Activated CD8-positive, alpha-beta memory T cell treated with anti-CD3 and anti-CD28 coated beads, Interleukin-2, amount 50 U/mL, for 24 hours (primary cell): ENCODE measurements at regions not wholly inside any gene's neighbourhood (a gene's known extent, or its start where the extent isn't known, plus 50 kb on each side); places are given as distances from the start of the nearest gene placed in this dataset.
"Not testable (repeated sequence)": the region's sequence is repeated elsewhere in the genome, so short reads cannot be mapped to it uniquely, and the experiment has no call there.

Experiments used
- DNase-seq: peaks from one replicate; pipeline ENCODE4 v3.0.0-alpha.2; 2020; ENCODE audit errors: extremely low read depth

DNA sequence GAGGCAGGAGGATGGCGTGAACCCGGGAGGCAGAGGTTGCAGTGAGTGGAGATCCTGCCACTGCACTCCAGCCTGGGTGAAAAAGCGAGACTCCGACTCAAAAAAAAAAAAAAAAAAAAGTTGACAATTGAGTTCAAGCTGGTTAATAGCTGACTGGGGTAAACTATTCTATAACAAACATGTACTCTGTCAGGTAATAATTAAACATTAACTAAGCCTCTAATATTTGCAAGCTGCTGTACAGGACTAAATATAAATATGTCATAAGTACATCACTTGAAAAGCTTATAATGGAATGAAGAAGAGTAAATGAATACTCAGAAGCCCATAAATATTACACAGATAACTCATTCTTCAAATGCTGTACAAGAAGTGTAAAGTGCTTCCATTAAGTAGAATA, 190.4 kb upstream of the CRIM1 start:
- no peak for DNase-seq

DNA sequence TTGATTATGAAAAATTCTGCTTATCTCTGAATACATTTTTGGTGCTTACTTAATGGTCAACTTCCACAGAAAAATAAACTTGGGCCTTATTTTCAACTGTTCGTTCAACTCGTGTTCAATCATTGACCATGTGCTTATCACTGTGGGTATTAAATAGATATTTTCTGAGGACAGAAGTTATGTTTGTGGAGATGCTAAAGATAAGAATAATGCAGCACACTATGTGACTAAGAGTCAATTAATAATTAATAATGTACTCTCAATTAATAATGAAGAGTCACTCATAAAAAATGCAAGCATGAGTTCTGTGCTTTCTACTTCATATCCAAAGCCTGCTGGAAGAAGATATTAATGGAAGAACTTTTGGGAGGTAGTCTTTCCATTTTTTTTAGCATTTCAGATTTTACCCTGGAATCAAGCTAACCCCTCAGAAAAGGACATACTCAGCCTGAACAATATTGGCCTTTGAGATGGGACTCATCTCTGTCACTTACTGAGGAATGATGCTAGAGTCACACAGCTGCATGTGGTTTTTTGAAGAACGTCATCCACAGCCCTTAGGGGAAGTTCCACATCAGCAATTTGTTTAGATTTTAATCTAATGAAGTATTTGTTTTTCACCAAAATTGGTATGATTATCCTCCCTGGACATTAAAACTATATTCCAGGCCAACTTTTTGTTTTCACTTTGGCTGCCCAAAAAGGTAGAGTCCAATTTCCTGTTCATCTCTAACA, 191.9 kb upstream of the CRIM1 start:
- DNase-seq = no peak

DNA sequence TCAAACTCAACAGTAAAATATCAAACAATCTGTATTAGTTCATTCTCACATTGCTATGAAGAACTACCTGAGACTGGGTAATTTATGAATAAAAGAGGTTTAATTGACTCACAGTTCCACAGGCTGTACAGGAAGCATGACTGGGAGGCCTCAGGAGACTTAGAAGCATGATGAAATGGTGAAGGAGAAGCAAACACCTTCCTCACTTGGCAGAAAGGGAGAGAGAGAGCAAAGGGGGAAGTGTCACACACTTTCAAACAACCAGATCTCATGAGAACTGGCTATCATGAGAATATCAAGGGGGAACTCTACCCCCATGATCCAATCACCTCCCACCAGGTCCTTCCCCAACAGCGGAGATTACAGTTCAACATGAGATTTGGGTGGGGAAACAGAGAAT, 198.5 kb upstream of the CRIM1 start:
- DNase-seq = not testable (repeated sequence)

DNA sequence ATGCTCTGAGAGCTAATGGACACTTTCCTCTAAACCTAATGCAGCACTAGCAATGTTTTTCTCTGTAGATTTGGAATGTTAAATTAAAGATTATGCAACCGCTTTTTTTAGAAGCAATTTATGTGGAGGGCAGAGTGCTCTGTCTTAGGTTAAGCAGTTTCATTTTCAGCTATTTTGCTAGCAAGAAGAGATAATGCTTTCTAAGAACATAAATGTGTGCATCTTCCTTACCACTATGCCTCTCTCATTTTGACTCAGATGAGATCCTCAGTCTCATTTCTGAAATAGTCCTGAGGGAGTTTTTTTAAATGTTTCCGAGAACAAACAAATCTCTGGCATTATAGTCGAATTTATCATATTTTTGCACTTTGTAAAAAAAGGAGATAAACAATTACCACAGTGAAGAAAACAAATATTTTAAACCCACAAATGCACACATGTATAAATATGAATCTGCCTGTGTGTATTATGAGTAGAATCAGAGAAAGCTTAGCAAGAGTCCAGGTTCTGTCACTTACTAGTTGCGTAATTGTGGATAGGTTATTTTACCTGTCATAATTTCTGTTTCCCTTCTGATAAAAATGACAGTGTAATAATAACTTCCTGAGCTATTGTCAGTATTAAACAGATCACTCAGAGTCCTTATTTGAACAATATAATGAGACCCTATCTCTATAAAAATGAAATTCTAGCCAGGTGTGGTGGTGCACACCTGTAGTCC, 207.7 kb upstream of the CRIM1 start:
- DNase-seq = no peak

DNA sequence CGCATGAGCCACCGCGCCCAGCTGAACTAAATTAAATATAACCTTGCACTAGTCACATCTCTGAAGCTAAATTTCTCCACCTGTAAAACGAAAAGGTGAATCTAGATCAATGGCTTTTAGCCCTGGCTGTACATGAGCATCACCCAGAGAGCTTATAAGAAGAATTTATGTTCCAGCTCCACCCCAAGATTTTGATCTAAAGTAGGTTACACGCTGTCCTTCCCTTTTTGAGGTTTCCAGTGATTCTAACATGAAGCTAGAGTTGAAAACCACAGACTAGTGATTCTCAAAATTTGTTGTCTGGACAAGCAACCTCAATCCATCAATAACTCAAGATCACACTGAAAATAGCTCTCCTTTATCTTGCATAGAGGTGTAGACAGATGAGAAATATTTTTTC, 208.8 kb upstream of the CRIM1 start:
- DNase-seq = no peak

DNA sequence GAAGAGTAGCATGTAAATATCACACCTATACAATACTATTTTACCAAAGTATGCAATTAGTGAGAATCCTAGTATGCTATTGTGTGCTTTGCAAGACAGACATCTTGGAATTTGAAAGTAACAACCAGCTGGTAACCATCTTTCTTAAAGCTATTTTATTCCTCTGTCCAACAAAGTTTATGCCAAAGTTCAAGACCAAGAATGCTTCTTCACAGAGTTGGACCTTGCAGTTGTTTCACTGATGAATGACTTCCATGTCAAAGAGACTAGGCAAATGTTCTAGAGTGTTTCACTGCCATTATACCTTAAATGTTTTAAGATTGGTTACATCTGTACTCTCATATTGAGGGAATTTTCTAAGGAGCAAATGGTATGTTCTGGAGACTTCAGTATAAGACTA, 215.2 kb upstream of the CRIM1 start:
- no peak for DNase-seq

DNA sequence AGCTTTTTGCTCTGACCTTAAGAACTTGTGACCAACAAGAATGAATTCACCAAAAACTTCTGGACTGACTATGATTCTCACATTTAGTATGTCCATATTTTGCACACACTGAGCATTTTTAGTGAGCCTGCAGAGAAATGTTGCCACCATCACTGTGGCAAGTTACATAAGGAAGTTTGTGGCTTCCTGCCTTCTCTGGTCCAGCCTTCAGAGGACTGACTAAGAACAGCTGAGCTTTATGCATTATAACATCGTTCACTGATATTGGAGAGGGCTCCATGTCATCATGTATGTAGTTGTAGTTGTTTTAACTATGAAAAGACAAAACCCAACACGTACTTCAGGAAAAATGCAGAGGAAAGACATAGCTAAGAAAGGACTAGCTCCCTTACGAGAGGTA, 218.0 kb upstream of the CRIM1 start:
- no peak for DNase-seq

DNA sequence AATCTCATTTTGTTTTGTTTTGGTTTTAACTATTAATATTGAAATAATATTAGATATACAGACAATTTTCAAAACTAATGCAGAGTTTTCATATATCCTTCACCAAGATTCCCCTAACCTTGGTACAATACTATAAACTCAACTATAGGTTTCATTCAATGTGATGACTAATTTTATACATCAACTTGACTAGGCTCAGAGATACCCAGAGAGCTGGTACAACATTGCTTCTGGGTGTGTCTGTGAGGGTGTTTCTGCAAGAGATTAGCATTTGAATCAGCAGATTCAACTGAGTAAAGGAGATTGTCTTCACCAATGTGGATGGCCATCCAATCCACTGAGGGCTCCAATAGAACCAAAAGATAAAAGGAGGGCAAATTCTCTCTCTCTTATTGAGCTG, 221.3 kb upstream of the CRIM1 start:
- no peak for DNase-seq

DNA sequence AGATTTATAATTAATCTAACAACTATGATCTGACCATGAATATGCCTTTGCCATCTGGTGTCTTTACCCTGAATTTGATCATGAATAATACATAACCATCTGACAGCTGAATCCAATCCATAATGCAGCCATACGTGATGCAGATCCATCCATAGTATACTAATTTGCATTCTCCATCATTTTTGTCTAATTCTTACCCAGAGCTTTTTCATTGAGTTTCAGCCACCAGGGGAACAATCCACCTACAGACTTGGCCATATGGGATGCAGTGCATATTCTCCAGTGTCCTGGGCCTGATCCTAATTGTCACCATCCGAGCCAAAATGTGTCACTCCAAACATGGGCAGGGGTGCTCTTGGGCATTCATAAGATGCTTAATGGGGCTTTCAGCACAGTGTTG, 227.2 kb upstream of the CRIM1 start:
- DNase-seq = no peak

DNA sequence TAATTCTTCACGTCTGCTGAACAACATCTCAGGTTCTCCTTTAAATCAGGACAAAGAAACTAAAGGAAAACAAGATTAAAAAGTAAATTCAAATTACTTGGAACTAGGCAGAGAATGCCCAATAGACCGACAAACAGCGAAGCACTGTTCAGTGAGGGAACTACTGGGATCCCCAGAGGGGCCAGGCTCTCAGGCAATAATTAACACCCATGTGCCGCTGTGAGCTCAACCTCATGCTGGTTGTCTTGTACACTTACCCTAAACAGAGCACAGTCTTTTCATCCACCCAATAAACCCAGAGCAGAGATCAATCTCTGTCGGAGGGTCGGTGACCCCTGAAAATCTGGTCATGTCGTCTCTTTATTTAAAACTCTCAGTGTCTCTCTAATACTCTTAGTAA, 229.9 kb upstream of the CRIM1 start:
- no peak for DNase-seq

DNA sequence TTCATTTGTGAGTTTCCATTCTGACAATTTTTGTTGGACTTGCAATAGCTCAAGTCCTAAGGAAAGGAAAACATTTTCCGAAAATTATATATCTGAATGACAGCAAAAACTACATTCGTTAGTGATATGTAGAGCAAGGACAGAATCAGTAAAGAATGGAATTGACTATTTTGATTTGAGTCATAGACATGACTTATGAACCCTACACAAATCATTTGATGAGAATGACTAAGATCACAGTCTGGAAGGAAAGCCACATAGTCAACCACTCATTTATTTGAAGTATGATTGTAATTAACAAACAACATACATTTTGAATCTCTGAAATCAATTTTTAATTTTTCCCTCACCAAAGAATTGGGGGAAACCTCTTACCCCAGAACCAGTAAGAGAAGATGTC, 231.6 kb upstream of the CRIM1 start:
- DNase-seq = no peak

DNA sequence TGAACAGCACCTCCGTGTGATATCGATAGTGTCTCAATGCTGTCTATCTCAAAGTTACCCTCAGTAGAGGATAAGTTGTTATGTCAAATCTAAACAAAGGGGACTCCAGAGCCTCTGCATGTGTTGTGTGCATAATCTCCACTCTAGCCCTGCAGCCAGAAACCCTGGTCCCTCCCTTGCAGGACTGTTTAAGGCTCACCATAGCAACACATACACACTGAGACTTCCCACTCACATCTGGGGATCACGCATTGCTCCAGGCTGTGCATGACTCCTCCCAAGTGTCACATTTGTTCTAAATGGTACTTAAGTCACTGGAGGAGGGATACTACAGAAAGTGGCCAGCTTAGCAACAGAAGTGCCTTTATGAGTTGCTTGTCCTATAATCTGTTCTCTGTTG, 258.6 kb upstream of the CRIM1 start:
- no peak for DNase-seq

DNA sequence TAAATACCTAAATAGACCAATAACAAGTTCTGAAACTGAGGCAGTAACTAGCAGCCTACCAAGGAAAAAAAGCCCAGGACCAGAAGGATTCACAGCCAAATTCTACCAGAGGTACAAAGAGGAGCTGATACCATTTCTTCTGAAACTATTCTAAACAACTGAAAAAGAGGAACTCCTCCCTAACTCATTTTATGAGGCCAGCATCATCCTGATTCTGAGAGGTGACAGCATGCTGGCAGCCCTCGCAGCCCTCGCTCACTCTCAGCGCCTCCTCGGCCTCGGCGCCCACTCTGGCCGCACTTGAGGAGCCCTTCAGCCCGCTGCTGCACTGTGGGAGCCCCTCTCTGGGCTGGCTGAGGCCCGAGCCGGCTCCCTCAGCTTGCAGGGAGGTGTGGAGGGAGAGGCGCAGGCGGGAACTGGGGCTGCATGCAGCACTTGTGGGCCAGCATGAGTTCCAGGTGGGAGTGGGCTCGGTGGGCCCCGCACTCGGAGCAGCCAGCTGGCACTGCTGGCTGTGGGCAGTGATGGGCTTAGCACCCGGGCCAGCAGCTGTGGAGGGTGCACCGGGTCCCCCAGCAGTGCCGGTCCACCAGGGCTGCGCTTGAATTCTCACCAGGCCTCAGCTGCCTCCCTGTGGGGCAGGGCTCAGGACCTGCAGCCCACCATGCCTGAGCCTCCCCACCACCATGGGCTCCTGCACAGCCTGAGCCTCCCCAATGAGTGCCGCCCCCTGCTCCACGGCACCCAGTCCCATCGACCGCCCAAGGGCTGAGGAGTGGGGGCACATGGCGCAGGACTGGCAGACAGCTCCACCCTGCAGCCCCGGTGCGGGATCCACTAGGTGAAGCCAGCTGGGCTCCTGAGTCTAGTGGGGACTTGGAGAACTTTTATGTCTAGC, 263.5 kb upstream of the CRIM1 start:
- DNase-seq = not testable (repeated sequence)

DNA sequence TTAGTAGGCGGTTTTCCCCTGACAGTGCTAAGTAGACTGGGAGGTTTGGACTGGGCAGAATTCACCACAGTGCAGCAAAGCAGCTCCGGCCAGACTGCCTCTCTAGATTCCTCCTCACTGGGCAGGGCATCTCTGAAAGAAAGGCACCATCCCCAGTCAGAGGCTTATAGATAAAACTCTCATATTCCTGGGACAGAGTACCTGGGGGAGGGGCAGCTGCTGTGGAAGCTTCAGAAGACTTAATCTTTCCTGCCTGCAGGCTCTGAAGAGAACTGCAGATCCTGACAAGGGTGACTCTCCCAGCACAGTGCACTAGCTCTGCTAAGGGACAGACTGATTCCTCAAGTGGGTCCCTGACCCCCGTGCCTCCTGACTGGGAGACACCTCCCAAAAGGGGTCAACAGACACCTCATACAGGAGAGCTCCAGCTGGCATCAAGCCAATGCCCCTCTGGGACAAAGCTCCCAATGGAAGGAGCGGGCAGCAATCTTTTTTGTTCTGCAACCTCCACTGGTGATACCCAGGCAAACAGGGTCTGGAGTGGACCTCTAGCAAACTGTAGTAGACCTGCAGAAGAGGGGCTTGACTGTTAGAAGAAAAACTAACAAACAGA, 266.8 kb upstream of the CRIM1 start:
- DNase-seq = no peak

DNA sequence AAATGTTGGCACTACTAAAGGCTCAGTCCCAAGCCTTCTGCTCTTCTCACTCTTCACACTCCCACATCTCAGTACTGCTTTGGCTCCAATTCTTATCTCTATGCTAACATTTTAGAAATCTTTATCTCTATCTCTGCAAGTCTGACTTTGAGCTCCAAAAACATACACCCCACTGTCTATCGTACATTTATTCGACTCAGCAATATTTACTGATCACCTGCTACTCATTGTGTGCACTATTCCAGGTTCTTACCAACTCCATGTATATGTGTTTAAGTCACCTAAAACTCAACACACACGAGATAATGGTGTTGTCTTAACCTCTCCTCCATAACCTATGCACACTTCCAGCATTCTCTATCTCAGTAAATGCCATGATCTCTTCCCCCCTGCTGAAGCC, 268.2 kb upstream of the CRIM1 start:
- DNase-seq = no peak

DNA sequence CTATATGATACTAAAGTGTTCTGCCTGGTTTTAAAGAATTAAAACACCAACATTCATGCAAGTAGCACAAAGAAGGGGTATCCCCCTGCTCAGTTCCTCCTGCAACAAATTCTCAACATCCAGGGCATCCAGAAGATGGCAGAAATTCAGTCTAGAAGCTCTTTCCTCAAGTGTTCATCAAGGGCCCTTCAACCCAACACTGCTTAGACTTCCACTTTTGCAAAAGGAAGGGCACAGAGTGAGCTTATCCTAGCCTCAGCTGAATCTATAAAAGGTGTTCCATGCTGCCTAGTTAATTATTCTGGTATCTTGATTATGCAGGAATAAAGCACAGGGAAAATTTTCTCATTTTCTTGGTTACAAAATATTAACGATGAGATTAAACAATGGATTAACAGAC, 275.8 kb upstream of the CRIM1 start:
- DNase-seq = no peak

DNA sequence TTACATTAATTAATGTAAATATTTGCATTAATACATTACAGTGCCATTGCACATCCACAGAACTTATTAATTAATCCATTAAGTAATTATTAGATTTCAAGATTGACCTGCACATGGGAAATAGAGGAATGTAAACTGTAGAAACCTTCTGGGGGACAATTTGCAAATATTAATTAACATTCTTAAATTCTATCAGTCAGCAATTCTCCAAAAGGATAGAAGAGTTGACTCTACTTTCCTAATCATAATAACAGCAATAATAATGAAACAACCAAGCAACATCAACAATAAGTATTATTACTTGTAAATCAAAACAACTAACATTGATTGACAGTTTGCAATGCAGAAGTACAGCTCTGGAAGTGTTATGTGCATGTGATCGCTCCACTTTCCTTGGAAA, 281.6 kb upstream of the CRIM1 start:
- no peak for DNase-seq

DNA sequence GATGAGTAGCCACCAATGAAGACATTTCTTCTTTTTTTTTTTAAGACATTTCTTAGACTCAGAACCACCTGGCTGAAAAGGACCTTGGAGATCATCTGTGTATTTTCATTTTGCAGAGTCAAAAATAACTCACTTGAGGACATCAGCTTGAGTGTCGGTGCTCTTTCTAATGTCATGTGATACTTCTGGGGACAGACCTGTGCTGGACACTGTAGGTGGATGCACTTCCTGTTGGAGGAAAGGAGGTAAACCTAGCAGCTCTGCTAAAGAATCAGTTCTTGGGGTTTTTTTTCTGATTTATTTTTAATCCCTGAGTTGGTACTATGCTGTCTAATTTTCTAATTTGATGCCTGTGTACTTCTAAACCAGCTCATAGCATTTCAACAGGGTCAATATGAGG, 283.9 kb upstream of the CRIM1 start:
- no peak for DNase-seq

DNA sequence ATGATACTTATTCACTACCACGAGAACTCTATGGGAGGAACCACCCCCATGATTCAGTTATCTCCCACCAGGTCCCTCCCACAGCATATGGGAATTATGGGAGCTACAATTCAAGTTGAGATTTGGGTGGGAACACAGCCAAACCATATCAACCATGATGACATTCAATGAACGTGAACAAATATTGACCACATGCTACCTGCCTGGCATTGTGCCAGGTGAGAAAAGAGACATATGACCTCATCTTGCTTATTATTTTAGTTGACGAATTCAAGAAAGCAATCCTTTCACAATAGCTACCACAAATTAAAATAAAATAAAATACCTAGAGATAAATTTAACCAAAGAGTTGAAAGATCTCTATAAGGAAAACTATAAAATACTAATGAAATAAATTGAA, 286.5 kb upstream of the CRIM1 start:
- DNase-seq = no peak

DNA sequence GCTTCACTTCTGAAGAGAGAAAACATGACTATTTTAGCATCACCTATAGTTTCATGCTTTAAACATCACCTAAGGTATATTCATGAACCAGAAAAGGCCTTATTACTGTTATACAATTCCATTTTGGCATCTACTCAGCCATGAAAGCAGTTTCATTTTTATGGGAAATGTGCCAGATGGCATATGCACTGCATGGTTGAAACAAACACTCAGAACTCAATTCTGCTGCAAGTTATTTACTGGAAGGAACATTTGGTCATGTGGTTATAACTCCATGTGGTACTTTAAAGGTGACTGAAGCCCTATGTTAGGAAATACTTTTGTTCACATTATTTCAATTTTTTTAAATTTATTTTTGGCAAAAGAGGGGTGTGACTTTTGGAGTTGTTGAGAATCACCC, 287.5 kb upstream of the CRIM1 start:
- no peak for DNase-seq

DNA sequence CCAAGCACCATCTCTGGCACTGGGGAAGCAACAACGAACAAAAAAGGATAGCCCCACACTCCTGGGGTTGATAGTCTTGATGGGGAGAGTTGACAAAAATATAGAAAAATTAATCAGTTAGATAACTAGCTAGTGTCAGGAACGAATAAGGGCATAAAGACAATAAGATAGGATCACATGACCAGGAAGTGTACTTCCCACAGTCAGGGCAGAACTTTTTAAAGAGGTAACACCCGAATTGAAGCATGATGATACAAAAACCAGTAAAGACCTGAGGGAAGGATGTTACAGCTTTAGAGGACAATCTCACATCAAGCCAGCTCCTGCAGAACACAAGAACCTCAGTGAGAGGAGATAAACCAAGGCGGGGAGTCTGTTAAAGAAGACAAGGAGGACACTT, 295.4 kb upstream of the CRIM1 start:
- DNase-seq = no peak

DNA sequence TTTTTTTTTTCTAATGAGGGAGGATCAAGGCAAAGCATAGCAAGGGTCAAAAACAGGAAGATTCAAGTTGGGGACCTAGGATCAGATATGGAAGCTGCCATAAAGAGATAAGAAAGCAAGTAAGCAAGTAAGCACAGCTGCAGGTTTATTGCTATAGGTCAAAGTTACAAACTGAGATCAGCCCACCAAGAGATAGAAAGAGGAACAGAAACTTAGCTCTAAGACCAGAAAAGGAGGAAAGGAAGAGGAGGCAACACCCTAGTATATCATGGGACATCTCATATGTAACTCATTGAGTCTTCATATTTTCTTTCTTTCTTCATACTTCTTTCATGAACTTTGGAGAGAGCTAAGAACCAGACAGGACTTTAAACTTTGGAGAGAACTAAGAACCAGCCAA, 295.9 kb upstream of the CRIM1 start:
- no peak for DNase-seq
